GM23338 (cell line): ENCODE measurements at regions not wholly inside any gene's neighbourhood (a gene's known extent, or its start where the extent isn't known, plus 50 kb on each side); places are given as distances from the start of the nearest gene placed in this dataset.

ENCODE experiments used
- ATAC-seq: fragments of 200-7000 bp; cut with Tn5 transposase; 3 replicates; pipeline ENCODE4 v1.9.1; 2020
- DNase-seq: peaks from one replicate; pipeline ENCODE4 v3.0.0-alpha.2; 2015; ENCODE audit warnings: low spot score
- H2AFZ ChIP-seq: fragments of 200-600 bp; sonication (generic); 2 replicates; pipeline ENCODE4 v1.8.0; 2016; ENCODE audit warnings: antibody characterized with exemption, mild to moderate bottlenecking, moderate library complexity
- H3F3A ChIP-seq: fragments of 200-600 bp; sonication (generic); replicated peaks from 2 replicates; pipeline ENCODE4 v1.8.0; 2017; ENCODE audit warnings: antibody characterized with exemption, mixed run types, low read depth
- H3K27ac ChIP-seq: fragments of 200-600 bp; sonication (generic); 2 replicates; pipeline ENCODE4 v1.6.1; 2016; ENCODE audit warnings: low read depth
- H3K27me3 ChIP-seq: fragments of 200-600 bp; sonication (generic); 2 replicates; pipeline ENCODE4 v1.8.0; 2016; ENCODE audit warnings: mild to moderate bottlenecking, mixed run types, moderate library complexity; ENCODE audit not compliant: insufficient read depth
- H3K36me3 ChIP-seq: fragments of 200-600 bp; sonication (generic); 2 replicates; pipeline ENCODE4 v1.8.0; 2016; ENCODE audit warnings: mild to moderate bottlenecking; ENCODE audit not compliant: insufficient read depth
- H3K4me1 ChIP-seq: fragments of 200-600 bp; sonication (generic); 2 replicates; pipeline ENCODE4 v1.8.0; 2016; ENCODE audit warnings: mild to moderate bottlenecking, moderate library complexity; ENCODE audit not compliant: insufficient read depth
- H3K4me2 ChIP-seq: fragments of 200-600 bp; sonication (generic); 2 replicates; pipeline ENCODE4 v1.7.1; 2017; ENCODE audit warnings: mixed run types
- H3K4me3 ChIP-seq: fragments of 200-600 bp; sonication (generic); 2 replicates; pipeline ENCODE4 v1.6.1; 2016; ENCODE audit warnings: mixed run types
- H3K79me2 ChIP-seq: fragments of 200-600 bp; sonication (generic); replicated peaks from 2 replicates; pipeline ENCODE4 v1.8.0; 2017; ENCODE audit warnings: mild to moderate bottlenecking; ENCODE audit not compliant: insufficient read depth
- H3K9me2 ChIP-seq: fragments of 200-600 bp; sonication (generic); 2 replicates; pipeline ENCODE4 v1.8.0; 2017; ENCODE audit not compliant: insufficient read depth
- H4K20me1 ChIP-seq: fragments of 200-600 bp; sonication (generic); replicated peaks from 2 replicates; pipeline ENCODE4 v1.8.0; 2017; ENCODE audit warnings: mild to moderate bottlenecking; ENCODE audit not compliant: insufficient read depth
- H3K27ac Mint-ChIP-seq: 2 replicates; pipeline ENCODE4 v1.8.0; 2020; ENCODE audit warnings: inconsistent platforms, mild to moderate bottlenecking, moderate library complexity, mixed read lengths
- H3K27me3 Mint-ChIP-seq: 3 replicates; pipeline ENCODE4 v1.8.0; 2022; ENCODE audit warnings: low read depth, mild to moderate bottlenecking, moderate library complexity, mixed read lengths, inconsistent platforms; ENCODE audit not compliant: insufficient read depth, poor library complexity
- H3K36me3 Mint-ChIP-seq: 3 replicates; pipeline ENCODE4 v1.8.0; 2021; ENCODE audit warnings: low read depth, mild to moderate bottlenecking, inconsistent platforms, moderate library complexity, mixed read lengths
- H3K4me1 Mint-ChIP-seq: 3 replicates; pipeline ENCODE4 v1.8.0; 2020; ENCODE audit warnings: mild to moderate bottlenecking, inconsistent platforms, mixed read lengths
- H3K4me3 Mint-ChIP-seq: 3 replicates; pipeline ENCODE4 v1.8.0; 2021; ENCODE audit warnings: moderate library complexity, mild to moderate bottlenecking, inconsistent platforms, mixed read lengths
- H3K9me3 Mint-ChIP-seq: 3 replicates; pipeline ENCODE4 v1.8.0; 2020; ENCODE audit warnings: moderate library complexity, mild to moderate bottlenecking, inconsistent platforms, mixed read lengths
- EZH2 ChIP-seq: fragments of 200-600 bp; sonication (generic); IDR thresholded peaks from one replicate; pipeline ENCODE4 v1.8.0; 2017; ENCODE audit warnings: antibody characterized with exemption, mild to moderate bottlenecking, low read depth; ENCODE audit not compliant: unreplicated experiment
- EZH2phosphoT487 ChIP-seq: fragments of 200-600 bp; sonication (generic); IDR thresholded peaks from one replicate; pipeline ENCODE4 v1.8.1; 2018; ENCODE audit warnings: antibody characterized with exemption; ENCODE audit not compliant: unreplicated experiment
- ZNF114 ChIP-seq: fragments of 250-450 bp; sonication (Bioruptor Pico); IDR thresholded peaks from 2 replicates; pipeline ENCODE4 v1.5.0; 2020; ENCODE audit warnings: mild to moderate bottlenecking, moderate library complexity
- ZNF331 ChIP-seq: fragments of 250-450 bp; sonication (Bioruptor Pico); IDR thresholded peaks from 2 replicates; pipeline ENCODE4 v1.5.0; 2020; ENCODE audit warnings: low read depth, mild to moderate bottlenecking, moderate library complexity
- ZNF462 ChIP-seq: fragments of 250-450 bp; sonication (Bioruptor Pico); IDR thresholded peaks from 2 replicates; pipeline ENCODE4 v1.5.0; 2020; ENCODE audit warnings: mild to moderate bottlenecking, moderate library complexity
- TF ChIP-seq, protein P1 (sequence below): IDR thresholded peaks from 2 replicates; pipeline ENCODE4 v1.6.1; 2016; ENCODE audit warnings: antibody characterized with exemption
- TF ChIP-seq, protein P2 (sequence below): IDR thresholded peaks from one replicate; pipeline ENCODE4 v1.6.1; 2018; ENCODE audit warnings: antibody characterized with exemption; ENCODE audit not compliant: unreplicated experiment
- TF ChIP-seq, protein P3 (sequence below), 2 experiments: fragments of 200-600 bp in 1 of 2; sonication (generic) in 1 of 2; conservative IDR thresholded peaks; 2 replicates each; pipeline versions ENCODE4 v1.5.1 to v1.6.1; 2016 to 2017; ENCODE audit warnings: antibody characterized with exemption in 2 of 2, low read depth in 2 of 2, mild to moderate bottlenecking in 2 of 2, moderate library complexity in 1 of 2

- DNase-seq (no peak), ATAC-seq (no peak)
- H3K27me3 ChIP-seq: no peaks in the 10 kb centered on the region
- H3K9me2 ChIP-seq: peaks cover 13% of the 10 kb centered on the region
- Mint-ChIP-seq H3K27ac (no peak overlapping the region), H3K27me3 (no peaks in the 10 kb centered on the region), H3K4me1 (no peaks in the 10 kb centered on the region), H3K36me3 (peaks cover 18% of the 10 kb centered on the region), H3K4me3 (no peak overlapping the region), H3K9me3 (peaks cover 68% of the 10 kb centered on the region)
- no peak overlapping the region for H3K4me3 ChIP-seq
- no peaks in the 10 kb centered on the region for H3K79me2 ChIP-seq
- H4K20me1 ChIP-seq: no peaks in the 10 kb centered on the region
- H3K27ac ChIP-seq: no peak overlapping the region
- TF ChIP-seq EZH2phosphoT487: no peak
- no peak for TF ChIP-seq EZH2
- TF ChIP-seq ZNF331 (CRISPR knock-in tag): no peak
- no peak for TF ChIP-seq ZNF462
- TF ChIP-seq, protein P1, sequence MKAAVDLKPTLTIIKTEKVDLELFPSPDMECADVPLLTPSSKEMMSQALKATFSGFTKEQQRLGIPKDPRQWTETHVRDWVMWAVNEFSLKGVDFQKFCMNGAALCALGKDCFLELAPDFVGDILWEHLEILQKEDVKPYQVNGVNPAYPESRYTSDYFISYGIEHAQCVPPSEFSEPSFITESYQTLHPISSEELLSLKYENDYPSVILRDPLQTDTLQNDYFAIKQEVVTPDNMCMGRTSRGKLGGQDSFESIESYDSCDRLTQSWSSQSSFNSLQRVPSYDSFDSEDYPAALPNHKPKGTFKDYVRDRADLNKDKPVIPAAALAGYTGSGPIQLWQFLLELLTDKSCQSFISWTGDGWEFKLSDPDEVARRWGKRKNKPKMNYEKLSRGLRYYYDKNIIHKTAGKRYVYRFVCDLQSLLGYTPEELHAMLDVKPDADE: no peak
- TF ChIP-seq, protein P2, sequence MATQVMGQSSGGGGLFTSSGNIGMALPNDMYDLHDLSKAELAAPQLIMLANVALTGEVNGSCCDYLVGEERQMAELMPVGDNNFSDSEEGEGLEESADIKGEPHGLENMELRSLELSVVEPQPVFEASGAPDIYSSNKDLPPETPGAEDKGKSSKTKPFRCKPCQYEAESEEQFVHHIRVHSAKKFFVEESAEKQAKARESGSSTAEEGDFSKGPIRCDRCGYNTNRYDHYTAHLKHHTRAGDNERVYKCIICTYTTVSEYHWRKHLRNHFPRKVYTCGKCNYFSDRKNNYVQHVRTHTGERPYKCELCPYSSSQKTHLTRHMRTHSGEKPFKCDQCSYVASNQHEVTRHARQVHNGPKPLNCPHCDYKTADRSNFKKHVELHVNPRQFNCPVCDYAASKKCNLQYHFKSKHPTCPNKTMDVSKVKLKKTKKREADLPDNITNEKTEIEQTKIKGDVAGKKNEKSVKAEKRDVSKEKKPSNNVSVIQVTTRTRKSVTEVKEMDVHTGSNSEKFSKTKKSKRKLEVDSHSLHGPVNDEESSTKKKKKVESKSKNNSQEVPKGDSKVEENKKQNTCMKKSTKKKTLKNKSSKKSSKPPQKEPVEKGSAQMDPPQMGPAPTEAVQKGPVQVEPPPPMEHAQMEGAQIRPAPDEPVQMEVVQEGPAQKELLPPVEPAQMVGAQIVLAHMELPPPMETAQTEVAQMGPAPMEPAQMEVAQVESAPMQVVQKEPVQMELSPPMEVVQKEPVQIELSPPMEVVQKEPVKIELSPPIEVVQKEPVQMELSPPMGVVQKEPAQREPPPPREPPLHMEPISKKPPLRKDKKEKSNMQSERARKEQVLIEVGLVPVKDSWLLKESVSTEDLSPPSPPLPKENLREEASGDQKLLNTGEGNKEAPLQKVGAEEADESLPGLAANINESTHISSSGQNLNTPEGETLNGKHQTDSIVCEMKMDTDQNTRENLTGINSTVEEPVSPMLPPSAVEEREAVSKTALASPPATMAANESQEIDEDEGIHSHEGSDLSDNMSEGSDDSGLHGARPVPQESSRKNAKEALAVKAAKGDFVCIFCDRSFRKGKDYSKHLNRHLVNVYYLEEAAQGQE: no peak
- TF ChIP-seq, protein P3, sequence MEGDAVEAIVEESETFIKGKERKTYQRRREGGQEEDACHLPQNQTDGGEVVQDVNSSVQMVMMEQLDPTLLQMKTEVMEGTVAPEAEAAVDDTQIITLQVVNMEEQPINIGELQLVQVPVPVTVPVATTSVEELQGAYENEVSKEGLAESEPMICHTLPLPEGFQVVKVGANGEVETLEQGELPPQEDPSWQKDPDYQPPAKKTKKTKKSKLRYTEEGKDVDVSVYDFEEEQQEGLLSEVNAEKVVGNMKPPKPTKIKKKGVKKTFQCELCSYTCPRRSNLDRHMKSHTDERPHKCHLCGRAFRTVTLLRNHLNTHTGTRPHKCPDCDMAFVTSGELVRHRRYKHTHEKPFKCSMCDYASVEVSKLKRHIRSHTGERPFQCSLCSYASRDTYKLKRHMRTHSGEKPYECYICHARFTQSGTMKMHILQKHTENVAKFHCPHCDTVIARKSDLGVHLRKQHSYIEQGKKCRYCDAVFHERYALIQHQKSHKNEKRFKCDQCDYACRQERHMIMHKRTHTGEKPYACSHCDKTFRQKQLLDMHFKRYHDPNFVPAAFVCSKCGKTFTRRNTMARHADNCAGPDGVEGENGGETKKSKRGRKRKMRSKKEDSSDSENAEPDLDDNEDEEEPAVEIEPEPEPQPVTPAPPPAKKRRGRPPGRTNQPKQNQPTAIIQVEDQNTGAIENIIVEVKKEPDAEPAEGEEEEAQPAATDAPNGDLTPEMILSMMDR (conservative IDR thresholded peaks at IDR 0.05; ENCODE audit: low read depth in 2 of 2): no peak
- TF ChIP-seq ZNF114 (CRISPR knock-in tag): no peak
- no peaks in the 10 kb centered on the region for H3F3A ChIP-seq
- H3K36me3 ChIP-seq: peaks cover 10% of the 10 kb centered on the region
- H2AFZ ChIP-seq: no peak overlapping the region
- H3K4me1 ChIP-seq: no peaks in the 10 kb centered on the region
- H3K4me2 ChIP-seq: no peak overlapping the region
Observed at GRCh38 chr15:46622851-46623250, 988.0 kb downstream of the SQOR start.
